ENCODE measurements at regions not wholly inside any gene's neighbourhood (a gene's known extent, or its start where the extent isn't known, plus 50 kb on each side); places are given as distances from the start of the nearest gene placed in this dataset.

DNA sequence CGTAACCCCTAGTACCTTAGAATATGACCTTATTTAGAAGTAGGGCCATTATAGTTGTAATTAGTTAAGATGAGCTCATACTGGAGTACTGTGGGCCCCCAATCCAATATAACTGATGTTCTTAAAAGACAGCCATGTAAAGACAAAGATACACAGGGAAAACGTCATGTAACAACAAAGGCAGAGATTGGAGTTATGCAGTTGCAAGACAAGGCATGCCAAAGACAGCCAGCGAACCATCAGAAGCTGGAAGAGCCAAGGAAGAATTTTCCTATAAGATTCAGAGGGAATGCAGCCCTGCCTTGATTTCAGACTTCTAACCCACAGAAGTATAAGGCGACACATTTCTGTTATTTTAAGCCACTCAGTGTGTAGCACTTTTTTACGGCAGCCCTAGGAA, 55.9 kb upstream of the TLK1 start:
- TF ChIP-seq, protein P1, sequence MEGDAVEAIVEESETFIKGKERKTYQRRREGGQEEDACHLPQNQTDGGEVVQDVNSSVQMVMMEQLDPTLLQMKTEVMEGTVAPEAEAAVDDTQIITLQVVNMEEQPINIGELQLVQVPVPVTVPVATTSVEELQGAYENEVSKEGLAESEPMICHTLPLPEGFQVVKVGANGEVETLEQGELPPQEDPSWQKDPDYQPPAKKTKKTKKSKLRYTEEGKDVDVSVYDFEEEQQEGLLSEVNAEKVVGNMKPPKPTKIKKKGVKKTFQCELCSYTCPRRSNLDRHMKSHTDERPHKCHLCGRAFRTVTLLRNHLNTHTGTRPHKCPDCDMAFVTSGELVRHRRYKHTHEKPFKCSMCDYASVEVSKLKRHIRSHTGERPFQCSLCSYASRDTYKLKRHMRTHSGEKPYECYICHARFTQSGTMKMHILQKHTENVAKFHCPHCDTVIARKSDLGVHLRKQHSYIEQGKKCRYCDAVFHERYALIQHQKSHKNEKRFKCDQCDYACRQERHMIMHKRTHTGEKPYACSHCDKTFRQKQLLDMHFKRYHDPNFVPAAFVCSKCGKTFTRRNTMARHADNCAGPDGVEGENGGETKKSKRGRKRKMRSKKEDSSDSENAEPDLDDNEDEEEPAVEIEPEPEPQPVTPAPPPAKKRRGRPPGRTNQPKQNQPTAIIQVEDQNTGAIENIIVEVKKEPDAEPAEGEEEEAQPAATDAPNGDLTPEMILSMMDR (IDR thresholded peaks at IDR 0.05), result no peak
- TF ChIP-seq, protein P2, sequence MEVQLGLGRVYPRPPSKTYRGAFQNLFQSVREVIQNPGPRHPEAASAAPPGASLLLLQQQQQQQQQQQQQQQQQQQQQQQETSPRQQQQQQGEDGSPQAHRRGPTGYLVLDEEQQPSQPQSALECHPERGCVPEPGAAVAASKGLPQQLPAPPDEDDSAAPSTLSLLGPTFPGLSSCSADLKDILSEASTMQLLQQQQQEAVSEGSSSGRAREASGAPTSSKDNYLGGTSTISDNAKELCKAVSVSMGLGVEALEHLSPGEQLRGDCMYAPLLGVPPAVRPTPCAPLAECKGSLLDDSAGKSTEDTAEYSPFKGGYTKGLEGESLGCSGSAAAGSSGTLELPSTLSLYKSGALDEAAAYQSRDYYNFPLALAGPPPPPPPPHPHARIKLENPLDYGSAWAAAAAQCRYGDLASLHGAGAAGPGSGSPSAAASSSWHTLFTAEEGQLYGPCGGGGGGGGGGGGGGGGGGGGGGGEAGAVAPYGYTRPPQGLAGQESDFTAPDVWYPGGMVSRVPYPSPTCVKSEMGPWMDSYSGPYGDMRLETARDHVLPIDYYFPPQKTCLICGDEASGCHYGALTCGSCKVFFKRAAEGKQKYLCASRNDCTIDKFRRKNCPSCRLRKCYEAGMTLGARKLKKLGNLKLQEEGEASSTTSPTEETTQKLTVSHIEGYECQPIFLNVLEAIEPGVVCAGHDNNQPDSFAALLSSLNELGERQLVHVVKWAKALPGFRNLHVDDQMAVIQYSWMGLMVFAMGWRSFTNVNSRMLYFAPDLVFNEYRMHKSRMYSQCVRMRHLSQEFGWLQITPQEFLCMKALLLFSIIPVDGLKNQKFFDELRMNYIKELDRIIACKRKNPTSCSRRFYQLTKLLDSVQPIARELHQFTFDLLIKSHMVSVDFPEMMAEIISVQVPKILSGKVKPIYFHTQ (CRISPR knock-in tag; IDR thresholded peaks at IDR 0.05), result no peak
- no peak for TF ChIP-seq ZNF121 (CRISPR knock-in tag; IDR thresholded peaks at IDR 0.05)
- TF ChIP-seq, protein P3, sequence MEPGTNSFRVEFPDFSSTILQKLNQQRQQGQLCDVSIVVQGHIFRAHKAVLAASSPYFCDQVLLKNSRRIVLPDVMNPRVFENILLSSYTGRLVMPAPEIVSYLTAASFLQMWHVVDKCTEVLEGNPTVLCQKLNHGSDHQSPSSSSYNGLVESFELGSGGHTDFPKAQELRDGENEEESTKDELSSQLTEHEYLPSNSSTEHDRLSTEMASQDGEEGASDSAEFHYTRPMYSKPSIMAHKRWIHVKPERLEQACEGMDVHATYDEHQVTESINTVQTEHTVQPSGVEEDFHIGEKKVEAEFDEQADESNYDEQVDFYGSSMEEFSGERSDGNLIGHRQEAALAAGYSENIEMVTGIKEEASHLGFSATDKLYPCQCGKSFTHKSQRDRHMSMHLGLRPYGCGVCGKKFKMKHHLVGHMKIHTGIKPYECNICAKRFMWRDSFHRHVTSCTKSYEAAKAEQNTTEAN (CRISPR knock-in tag; IDR thresholded peaks at IDR 0.05), result no peak
- TF ChIP-seq JUN (CRISPR knock-in tag; IDR thresholded peaks at IDR 0.05), result no peak
- TF ChIP-seq, protein P4, sequence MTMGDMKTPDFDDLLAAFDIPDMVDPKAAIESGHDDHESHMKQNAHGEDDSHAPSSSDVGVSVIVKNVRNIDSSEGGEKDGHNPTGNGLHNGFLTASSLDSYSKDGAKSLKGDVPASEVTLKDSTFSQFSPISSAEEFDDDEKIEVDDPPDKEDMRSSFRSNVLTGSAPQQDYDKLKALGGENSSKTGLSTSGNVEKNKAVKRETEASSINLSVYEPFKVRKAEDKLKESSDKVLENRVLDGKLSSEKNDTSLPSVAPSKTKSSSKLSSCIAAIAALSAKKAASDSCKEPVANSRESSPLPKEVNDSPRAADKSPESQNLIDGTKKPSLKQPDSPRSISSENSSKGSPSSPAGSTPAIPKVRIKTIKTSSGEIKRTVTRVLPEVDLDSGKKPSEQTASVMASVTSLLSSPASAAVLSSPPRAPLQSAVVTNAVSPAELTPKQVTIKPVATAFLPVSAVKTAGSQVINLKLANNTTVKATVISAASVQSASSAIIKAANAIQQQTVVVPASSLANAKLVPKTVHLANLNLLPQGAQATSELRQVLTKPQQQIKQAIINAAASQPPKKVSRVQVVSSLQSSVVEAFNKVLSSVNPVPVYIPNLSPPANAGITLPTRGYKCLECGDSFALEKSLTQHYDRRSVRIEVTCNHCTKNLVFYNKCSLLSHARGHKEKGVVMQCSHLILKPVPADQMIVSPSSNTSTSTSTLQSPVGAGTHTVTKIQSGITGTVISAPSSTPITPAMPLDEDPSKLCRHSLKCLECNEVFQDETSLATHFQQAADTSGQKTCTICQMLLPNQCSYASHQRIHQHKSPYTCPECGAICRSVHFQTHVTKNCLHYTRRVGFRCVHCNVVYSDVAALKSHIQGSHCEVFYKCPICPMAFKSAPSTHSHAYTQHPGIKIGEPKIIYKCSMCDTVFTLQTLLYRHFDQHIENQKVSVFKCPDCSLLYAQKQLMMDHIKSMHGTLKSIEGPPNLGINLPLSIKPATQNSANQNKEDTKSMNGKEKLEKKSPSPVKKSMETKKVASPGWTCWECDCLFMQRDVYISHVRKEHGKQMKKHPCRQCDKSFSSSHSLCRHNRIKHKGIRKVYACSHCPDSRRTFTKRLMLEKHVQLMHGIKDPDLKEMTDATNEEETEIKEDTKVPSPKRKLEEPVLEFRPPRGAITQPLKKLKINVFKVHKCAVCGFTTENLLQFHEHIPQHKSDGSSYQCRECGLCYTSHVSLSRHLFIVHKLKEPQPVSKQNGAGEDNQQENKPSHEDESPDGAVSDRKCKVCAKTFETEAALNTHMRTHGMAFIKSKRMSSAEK (CRISPR knock-in tag; IDR thresholded peaks at IDR 0.05; ENCODE audit: borderline replicate concordance), result no peak
